ENCODE measurements at regions not wholly inside any gene's neighbourhood (a gene's known extent, or its start where the extent isn't known, plus 50 kb on each side); places are given as distances from the start of the nearest gene placed in this dataset.

- TF ChIP-seq TAF1 (IDR thresholded peaks at IDR 0.05; ENCODE audit: borderline replicate concordance, insufficient read depth, low read length) = no peak
- no peak for TF ChIP-seq FOXP2 (optimal IDR thresholded peaks at IDR 0.05; ENCODE audit: borderline replicate concordance, extremely low read depth, extremely low read length, insufficient read depth)
- no peak for TF ChIP-seq REST (IDR thresholded peaks at IDR 0.05; ENCODE audit: insufficient read depth in 1 of 2, low read depth in 2 of 2, low read length in 2 of 2)
- TF ChIP-seq SIN3A (IDR thresholded peaks at IDR 0.05; ENCODE audit: borderline replicate concordance, insufficient read depth, low read length) = no peak
- no peak for TF ChIP-seq POLR2AphosphoS5 (IDR thresholded peaks at IDR 0.05; ENCODE audit: low read depth, low read length)
Measured at GRCh38 chr17:74004056-74004455, 199.4 kb upstream of the RPL38 start.

- TF ChIP-seq TAF1 (IDR thresholded peaks at IDR 0.05; ENCODE audit: borderline replicate concordance, insufficient read depth, low read length) (no peak), REST (IDR thresholded peaks at IDR 0.05; ENCODE audit: insufficient read depth in 1 of 2, low read depth in 2 of 2, low read length in 2 of 2) (no peak), SIN3A (IDR thresholded peaks at IDR 0.05; ENCODE audit: borderline replicate concordance, insufficient read depth, low read length) (no peak), POLR2AphosphoS5 (IDR thresholded peaks at IDR 0.05; ENCODE audit: low read depth, low read length) (no peak), FOXP2 (optimal IDR thresholded peaks at IDR 0.05; ENCODE audit: borderline replicate concordance, extremely low read depth, extremely low read length, insufficient read depth) (no peak)
Measured at GRCh38 chr17:74005790-74006189, 197.7 kb upstream of the RPL38 start.

- TF ChIP-seq REST (IDR thresholded peaks at IDR 0.05; ENCODE audit: insufficient read depth in 1 of 2, low read depth in 2 of 2, low read length in 2 of 2) (no peak), TAF1 (IDR thresholded peaks at IDR 0.05; ENCODE audit: borderline replicate concordance, insufficient read depth, low read length) (no peak), POLR2AphosphoS5 (IDR thresholded peaks at IDR 0.05; ENCODE audit: low read depth, low read length) (no peak), SIN3A (IDR thresholded peaks at IDR 0.05; ENCODE audit: borderline replicate concordance, insufficient read depth, low read length) (no peak), FOXP2 (optimal IDR thresholded peaks at IDR 0.05; ENCODE audit: borderline replicate concordance, extremely low read depth, extremely low read length, insufficient read depth) (no peak)
Measured at GRCh38 chr17:74006371-74006770, 197.1 kb upstream of the RPL38 start.

GRCh38 chr17:74008196-74008595 lies 195.3 kb upstream of the RPL38 start:
- TF ChIP-seq FOXP2 (optimal IDR thresholded peaks at IDR 0.05; ENCODE audit: borderline replicate concordance, extremely low read depth, extremely low read length, insufficient read depth) (no peak), POLR2AphosphoS5 (IDR thresholded peaks at IDR 0.05; ENCODE audit: low read depth, low read length) (no peak), REST (IDR thresholded peaks at IDR 0.05; ENCODE audit: insufficient read depth in 1 of 2, low read depth in 2 of 2, low read length in 2 of 2) (no peak)

GRCh38 chr17:74009056-74009625 lies 194.3 kb upstream of the RPL38 start:
- TF ChIP-seq FOXP2 (optimal IDR thresholded peaks at IDR 0.05; ENCODE audit: borderline replicate concordance, extremely low read depth, extremely low read length, insufficient read depth) (no peak), REST (IDR thresholded peaks at IDR 0.05; ENCODE audit: insufficient read depth in 1 of 2, low read depth in 2 of 2, low read length in 2 of 2) (no peak), SIN3A (IDR thresholded peaks at IDR 0.05; ENCODE audit: borderline replicate concordance, insufficient read depth, low read length) (no peak), POLR2AphosphoS5 (IDR thresholded peaks at IDR 0.05; ENCODE audit: low read depth, low read length) (no peak), TAF1 (IDR thresholded peaks at IDR 0.05; ENCODE audit: borderline replicate concordance, insufficient read depth, low read length) (no peak)

Data from PFSK-1 (cell line).